CD4-positive, alpha-beta T cell treated with Interleukin-6 at 100 ng/mL for 8 hours (primary cell): ENCODE measurements at regions not wholly inside any gene's neighbourhood (a gene's known extent, or its start where the extent isn't known, plus 50 kb on each side); places are given as distances from the start of the nearest gene placed in this dataset.
"Not testable (repeated sequence)": the region's sequence is repeated elsewhere in the genome, so short reads cannot be mapped to it uniquely, and the experiment has no call there.

Source experiments
- DNase-seq: peaks from one replicate; pipeline ENCODE4 v3.0.0-alpha.2; 2020; ENCODE audit warnings: mixed read lengths, low spot score

GRCh38 chr3:159378396-159379194 lies 576.7 kb downstream of the MFSD1 start:
- no peak for DNase-seq

GRCh38 chr3:159380891-159381290 lies 579.0 kb downstream of the MFSD1 start:
- DNase-seq = no peak

- DNase-seq = no peak
Observed at GRCh38 chr3:159390656-159391212, 588.9 kb downstream of the MFSD1 start.

GRCh38 chr3:159397683-159398082 lies 591.0 kb upstream of the IL12A start:
- not testable (repeated sequence) for DNase-seq

GRCh38 chr3:159401069-159401468 lies 587.6 kb upstream of the IL12A start:
- no peak for DNase-seq

GRCh38 chr3:159409711-159410110 lies 578.9 kb upstream of the IL12A start:
- not testable (repeated sequence) for DNase-seq

- no peak for DNase-seq
Observed at GRCh38 chr3:159413319-159413718, 575.3 kb upstream of the IL12A start.

- no peak for DNase-seq
Observed at GRCh38 chr3:159416856-159417255, 571.8 kb upstream of the IL12A start.

GRCh38 chr3:159417761-159418160 lies 570.9 kb upstream of the IL12A start:
- no peak for DNase-seq

GRCh38 chr3:159418571-159419526 lies 569.8 kb upstream of the IL12A start:
- DNase-seq = no peak

- DNase-seq = no peak
Observed at GRCh38 chr3:159429702-159430101, 558.9 kb upstream of the IL12A start.

GRCh38 chr3:159432682-159433340 lies 555.8 kb upstream of the IL12A start:
- DNase-seq = no peak

GRCh38 chr3:159439346-159439745 lies 549.3 kb upstream of the IL12A start:
- no peak for DNase-seq

GRCh38 chr3:159441279-159441678 lies 547.4 kb upstream of the IL12A start:
- DNase-seq = no peak

- DNase-seq = no peak
Observed at GRCh38 chr3:159443266-159443665, 545.4 kb upstream of the IL12A start.

- DNase-seq = no peak
Observed at GRCh38 chr3:159447841-159448240, 540.8 kb upstream of the IL12A start.

GRCh38 chr3:159448902-159449301 lies 539.7 kb upstream of the IL12A start:
- DNase-seq = no peak

GRCh38 chr3:159451067-159451466 lies 537.6 kb upstream of the IL12A start:
- no peak for DNase-seq

- no peak for DNase-seq
Observed at GRCh38 chr3:159451482-159451881, 537.2 kb upstream of the IL12A start.

- DNase-seq = no peak
Observed at GRCh38 chr3:159453036-159453435, 535.6 kb upstream of the IL12A start.

- no peak for DNase-seq
Observed at GRCh38 chr3:159453945-159454344, 534.7 kb upstream of the IL12A start.

GRCh38 chr3:159455741-159456181 lies 532.9 kb upstream of the IL12A start:
- no peak for DNase-seq
